HG02610 (cell line): ENCODE measurements at regions not wholly inside any gene's neighbourhood (a gene's known extent, or its start where the extent isn't known, plus 50 kb on each side); places are given as distances from the start of the nearest gene placed in this dataset.

Source experiments
- ATAC-seq: cut with Tn5 transposase; IDR thresholded peaks from one replicate; pipeline ENCODE4 v1.9.1; 2021; ENCODE audit warnings: mild to moderate bottlenecking, moderate library complexity; ENCODE audit not compliant: unreplicated experiment

DNA sequence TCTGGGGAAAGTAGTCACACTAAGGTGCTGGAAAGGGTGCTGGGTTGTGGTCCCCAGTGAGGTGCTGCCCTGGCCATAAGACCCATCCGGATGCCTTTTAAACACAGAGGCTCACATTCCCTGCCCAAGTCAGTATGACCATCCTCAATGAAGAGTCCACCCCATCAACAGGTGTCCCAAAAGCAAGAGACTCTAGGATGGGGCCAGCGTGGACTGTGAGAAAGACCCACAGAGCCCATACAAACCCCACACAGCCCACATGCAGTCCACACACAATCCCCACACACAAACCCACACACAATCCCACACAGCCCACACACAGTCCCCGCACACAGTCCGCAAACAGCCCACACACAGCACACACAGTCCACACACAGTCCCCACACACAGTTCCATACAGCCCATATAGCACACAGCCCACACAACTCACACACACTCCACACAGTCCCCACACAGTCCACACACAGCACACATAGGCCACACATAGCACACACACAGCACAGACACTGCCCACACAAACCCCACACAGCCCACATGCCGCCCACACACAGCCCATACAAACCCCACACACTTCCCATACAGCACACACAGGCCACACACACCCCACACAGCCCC lies 241.4 kb upstream of the SALL3 start:
- no peak for ATAC-seq

DNA sequence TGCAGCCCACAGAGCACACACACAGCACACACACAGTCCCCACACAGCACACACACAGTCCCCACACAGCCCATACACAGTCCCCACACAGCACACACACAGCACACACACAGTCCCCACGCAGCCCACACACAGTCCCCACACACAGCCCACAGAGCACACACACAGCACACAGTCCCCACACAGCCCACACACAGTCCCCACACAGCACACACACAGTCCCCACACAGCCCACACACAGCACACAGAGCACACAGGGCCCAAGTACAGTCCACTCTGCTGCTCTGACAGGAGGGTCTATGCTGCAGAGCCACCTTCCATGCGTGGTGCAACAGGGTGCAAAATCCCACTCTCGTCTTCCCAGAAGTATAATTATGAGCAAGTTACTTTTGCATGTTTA lies 240.5 kb upstream of the SALL3 start:
- ATAC-seq: no peak

DNA sequence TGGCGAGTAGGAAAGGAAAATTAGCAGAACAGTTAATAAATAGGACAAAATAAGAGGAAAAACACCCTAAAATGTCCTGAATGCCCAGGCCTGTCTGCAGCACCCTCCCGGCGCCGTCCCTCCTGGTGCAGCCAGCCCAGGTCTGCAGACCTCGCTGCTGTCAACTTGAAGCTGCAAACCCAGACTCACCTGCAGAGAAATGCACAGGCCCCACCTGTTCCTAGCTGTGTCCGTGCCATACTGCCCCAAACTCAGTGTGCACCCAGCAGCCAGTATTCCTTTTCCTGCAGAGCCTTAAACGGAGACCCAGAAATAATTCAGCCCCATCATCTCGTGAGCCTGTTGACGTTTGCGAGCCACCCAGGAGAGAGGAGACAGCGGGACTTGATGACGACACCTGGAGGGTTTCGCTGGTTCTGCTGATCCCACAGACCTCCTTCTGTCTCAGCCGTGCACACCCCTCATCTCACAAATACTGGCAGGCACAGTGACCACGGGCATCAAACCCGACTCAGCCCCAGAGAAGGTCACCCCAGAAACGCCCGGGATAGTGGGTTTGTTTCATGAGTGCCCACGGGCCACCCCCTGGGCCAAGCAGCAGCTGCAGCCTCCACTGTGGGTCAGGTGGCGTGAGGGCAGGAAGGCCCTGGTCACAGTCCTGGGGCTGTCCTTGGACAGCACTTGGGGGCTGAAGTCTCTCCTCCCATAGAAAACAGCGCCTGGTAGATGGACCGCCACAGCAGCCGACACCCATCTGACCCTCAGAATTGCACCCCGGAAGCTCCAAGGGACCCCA lies 239.5 kb upstream of the SALL3 start:
- no peak for ATAC-seq

DNA sequence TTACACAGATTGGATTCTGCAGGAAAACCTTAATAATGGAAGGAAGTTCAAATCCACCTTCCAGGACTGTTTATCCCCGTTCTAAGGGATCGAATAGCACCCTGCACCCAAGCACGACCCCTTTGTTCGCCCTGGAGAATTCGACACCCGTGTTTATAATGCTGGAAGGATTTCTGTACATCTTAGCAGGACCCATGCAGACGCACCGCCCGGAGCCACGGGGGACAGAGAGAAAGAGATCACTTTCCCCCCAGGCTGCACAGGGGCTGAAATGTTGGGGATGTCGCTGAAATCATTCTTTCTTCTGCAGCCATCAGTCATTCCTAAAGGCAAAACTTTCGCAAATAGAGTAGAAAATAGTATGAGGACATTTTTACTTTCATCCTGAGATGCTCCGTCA lies 238.7 kb upstream of the SALL3 start:
- no peak for ATAC-seq

DNA sequence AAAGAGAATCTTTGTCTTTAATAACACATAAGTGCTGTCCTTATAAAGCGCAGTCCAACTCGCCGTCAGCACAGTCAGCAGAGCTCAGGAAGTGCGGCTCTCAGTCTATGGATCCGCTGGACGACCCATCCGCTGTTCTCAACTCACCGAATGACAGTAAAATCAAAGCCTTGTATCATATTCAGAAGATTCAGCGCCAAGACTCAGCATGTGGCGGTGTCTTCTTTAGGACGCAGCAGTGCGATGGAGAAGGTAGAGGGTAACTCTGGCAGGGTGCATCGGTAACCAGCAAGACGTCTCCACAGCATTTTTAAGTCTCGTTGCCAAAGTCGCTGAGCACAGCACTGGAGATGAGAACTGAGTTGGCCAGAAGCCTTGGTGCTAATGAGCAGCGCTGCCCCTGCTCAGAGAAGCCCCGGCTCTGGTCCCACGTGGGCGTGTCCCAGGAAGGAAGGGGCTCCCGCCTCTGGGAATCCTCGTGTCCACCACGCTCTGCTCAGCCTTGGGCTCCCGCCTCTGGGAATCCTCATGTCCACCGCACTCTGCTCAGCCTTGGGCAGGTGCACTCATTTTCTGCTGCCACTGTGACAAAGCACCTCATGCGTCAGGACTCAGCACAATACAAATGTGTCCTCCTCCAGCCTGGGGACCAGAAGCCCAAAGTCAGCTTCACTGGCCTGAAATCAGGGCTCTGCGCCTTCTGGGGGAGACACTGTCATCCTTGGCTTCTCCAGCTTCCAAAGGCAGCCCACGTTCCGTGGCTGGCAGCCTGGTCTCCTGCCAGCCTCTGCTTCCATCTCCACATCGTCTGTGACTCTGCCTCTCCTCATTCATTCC lies 238.0 kb upstream of the SALL3 start:
- no peak for ATAC-seq

DNA sequence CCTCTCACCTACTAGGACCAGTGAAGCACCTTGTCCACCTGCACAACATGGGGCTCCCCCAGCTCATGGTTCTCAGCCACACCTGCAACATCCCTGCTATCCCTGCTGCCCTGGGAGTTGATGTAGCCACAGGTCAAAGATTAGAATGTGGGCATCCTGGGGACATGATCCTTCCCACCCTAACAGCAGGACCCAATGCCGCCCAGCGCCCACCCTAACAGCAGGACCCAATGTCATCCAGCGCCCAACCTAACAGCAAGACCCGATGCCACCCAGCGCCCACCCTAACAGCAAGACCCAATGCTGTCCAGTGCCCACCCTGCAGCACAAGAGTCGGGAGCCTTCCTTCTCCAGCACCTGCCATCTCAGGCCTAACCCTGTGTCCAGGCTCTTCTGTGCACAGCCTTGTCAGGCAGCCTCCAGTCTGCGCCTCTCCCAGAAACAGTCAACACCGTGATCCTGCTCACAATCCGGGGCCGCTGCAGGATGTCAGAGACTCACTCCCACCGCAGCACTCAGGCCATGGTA lies 237.3 kb upstream of the SALL3 start:
- no peak for ATAC-seq

DNA sequence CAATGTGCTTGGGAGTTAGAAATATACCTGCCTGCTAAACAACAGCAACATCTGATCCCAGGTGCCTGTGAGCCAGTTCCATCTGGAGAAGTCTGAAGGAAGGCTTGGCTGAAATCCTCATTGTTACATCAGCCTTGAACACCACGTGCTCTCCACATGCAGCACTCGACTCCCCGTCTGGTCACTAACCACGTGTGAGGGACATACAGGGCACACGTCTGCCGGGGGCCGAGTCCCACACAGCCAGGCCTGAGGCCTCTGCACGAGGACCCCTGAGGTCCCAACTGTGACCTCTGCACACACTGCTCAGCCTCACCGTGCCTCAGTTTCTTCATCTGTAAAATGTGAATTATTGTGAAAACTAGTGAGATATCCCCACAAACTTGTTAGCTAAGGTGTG lies 236.5 kb upstream of the SALL3 start:
- ATAC-seq: no peak

DNA sequence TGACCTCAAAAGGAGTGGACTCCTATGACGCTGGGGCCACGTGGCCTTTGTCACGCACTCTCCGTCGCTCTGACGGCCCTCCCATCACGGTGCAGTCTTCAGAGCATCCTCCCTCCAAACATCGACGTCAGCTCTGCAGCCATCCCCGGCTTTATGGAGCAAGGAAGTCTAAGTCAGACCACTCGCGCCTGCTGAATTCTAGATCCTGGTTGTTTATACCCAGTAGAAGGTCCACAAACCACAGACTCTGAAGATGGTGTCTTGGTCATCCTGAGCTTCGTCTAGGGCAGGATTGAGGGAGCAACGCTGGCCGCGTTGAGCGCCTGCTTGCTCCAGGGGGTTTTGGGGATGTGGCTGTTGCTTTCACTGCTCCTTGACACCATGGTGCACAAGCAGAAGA lies 228.0 kb upstream of the SALL3 start:
- no peak for ATAC-seq

DNA sequence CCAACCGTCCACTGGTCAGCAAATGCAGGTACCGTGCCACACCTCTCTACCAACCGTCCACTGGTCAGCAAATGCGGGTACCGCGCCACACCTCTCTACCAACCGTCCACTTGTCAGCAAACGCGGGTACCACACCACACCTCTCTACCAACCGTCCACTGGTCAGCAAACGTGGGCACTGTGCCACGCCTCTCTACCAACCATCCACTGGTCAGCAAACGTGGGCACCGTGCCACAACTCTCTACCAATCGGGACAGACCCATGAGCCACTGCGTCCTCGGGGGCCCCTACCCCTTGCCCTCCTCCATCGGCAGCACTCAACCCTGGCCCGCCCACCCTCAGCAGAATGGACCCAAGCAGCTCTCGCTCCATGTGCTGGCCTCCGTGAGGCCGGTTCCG lies 226.4 kb upstream of the SALL3 start:
- no peak for ATAC-seq

DNA sequence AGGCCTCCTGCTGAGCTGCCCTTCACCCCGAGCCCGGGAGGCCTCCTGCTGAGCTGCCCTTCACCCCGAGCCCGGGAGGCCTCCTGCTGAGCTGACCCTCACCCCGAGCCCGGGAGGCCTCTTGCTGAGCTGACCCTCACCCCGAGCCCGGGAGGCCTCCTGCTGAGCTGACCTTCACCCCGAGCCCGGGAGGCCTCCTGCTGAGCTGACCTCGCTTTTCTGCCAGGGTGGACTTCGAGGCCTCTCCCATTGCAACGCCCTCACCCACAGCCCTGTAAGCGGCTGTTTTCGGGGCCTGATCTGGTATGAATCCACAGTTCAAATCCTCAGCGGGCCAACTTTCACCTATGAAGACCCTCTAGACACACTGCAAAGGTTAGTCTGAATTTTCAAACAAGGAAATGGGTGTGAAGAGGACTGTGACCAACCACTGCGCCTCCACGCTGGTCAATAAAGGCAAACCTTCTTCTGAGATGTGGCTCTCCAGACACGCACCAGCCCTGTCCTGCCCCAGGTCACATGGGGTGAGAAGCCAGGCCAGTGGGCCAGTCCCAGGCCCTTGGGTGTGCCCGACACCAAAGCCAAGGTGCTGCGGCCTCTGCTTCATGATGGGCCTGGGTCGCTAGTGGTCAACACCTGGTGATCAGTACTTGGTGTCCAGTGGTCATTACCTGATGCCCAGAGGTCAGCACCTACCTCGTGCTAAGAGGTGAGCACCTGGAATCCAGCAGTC lies 225.1 kb upstream of the SALL3 start:
- ATAC-seq: no peak

DNA sequence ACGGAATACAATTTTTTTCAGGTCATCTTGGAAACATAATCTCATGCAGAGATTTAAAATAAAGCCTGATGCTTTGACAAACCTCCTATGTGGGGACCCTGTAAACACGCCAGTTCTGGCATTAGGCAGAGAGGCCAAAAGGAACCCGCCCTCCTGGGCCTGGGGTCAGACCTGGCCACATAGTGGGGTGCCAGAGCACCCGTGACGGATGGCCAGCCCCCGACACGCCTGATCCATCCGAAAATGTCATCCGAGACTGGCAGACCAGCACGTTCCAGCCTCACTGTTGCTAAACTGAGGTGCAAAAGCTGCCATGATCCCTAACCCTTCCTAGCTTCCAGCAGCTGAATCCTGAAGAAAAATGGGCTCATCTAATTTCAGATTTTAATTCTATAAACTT lies 222.6 kb upstream of the SALL3 start:
- no peak for ATAC-seq

DNA sequence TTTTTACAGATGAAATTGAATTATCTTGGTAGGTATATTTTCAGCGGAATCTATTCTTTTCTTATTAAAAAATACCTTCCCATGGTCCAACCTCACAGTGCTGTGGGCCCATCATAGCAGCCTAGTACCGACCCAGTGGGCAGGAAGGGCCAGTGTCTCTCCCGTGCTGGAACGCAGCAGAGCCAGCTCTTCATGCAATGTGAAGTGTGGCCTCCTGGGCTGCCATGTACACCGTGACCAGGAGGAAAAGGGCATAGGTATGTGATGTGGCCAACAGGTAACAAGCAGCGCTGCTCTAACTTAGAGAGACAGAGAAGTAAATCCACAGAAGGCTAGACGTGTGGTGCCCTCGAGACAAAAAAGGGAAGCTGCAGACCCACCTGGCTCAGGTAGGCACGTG lies 221.1 kb upstream of the SALL3 start:
- ATAC-seq: no peak

DNA sequence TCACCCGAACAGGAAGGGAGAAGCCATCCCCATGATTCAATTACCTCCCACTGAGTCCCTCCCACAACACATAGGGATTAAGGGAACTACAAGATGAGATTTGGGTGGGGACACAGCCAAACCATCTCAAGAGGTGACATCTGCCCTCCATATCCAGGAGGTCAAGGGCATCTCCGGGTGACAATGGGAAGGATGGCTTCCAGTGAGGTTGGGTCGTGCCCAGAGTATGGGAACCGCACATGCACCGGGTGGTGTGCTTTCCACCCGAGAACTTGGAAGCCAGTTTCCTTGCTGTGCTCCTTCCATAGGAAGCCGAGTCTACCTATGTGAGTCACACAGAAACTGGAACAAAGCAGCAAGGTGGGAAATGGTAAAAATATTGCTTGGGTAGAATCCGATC lies 216.9 kb upstream of the SALL3 start:
- ATAC-seq: no peak

DNA sequence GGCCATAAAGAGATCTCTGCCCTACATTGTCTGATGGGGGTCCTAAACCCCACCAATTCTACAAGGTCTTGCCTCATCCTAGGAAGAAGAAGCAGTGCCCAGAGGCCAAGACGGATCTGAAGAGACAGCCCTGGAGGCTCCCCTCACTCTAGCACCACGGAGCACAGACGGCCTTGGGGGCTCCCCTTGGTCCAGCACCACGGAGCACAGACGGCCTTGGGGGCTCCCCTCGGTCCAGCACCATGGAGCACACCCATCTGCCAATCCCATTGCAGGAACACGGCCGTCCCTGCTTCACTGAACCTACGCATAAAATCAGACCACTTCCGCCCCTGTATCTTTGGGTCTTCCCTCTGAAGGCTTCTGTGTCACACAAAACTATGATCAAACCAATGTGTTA lies 215.1 kb upstream of the SALL3 start:
- no peak for ATAC-seq

DNA sequence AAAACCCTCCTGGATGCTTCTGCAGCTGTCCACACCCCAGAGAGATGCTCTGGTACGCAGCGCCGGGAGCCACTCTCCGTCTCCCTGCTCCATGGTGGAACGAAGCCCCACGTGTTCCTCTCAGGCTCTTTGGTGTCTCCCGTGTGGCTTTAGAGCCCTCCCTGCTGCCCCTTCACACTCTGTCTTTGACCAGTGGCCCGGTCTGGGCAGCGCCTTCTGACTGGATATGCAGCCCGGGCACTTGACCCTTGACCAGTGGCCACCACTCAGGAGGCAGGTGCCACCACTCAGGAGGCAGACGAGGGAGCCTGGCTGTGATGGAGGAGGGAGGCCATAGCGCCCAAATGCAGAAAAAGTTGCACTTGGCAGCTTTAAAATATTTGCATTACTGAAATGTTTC lies 214.5 kb upstream of the SALL3 start:
- ATAC-seq: no peak

DNA sequence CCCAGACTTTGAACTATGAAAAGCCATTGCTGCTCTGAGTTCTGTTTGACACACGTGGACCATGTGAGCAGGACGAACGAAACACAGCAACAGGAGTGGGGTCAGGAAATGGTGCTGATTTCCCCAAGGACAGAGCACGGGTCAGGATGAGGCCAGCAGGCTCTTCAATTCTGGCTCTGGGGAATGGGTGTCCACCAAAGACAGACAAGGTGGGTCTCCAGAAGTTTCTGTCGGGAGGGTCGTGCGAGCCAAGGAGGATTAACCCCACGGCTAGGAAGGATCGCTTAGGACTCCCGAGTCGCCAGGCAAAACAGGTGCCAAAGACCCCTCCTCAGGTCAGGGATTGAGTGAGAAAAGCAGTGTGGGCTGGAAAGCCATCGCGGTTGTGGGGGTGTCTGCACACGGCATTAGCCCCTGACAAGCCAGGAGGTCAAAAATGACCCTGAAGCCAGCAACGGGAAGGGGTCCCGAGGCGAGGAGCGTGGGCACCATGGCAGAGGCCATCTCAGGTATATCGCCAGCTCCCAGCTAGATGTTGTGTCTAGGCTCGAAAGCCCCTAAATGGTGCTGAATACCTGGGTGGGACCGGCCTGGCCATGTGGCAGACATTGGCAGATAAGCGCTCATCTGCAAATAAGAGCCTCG lies 213.9 kb upstream of the SALL3 start:
- no peak for ATAC-seq

DNA sequence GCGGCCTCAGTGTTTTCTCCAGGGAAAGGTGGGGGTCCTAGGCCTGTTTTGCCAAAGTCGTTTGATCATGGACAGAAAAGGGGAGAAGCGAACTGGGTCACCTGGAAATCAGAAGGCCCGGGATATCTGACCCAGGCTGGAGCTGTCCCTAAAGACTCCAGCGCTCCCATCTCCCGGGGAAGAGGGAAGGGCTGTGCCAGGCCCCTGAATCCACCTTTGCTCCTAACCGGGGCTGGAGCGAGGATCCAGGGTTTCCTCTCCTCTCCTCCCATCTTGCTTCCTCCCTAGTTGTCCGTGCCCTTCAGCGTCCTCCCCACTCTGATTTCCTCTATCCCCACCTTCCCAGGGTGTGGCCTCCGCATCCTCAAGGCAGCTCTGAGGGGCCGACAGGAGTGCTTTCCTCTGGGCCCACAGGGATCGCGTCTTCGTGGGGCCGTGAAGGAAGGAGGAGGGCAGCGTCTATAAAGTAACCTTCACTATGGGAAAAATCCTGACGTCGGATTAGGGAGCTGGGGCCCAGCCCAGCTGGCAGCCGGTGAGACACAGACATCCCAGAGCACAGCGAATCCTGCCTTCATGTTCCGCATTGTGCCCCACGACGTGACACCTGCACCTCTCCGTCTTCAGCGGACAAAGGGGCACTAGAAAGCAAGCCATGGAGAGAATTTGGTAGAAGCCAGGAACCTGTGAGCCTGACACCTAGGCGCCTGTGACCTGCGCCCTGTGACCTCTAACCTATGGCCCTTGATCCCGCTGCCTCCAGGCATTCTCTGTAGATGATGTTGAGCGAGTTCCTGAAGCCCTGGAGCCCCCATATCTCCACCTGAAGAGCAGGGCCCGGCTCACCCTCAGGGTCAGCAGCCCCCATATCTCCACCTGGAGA lies 212.7 kb upstream of the SALL3 start:
- ATAC-seq: no peak

DNA sequence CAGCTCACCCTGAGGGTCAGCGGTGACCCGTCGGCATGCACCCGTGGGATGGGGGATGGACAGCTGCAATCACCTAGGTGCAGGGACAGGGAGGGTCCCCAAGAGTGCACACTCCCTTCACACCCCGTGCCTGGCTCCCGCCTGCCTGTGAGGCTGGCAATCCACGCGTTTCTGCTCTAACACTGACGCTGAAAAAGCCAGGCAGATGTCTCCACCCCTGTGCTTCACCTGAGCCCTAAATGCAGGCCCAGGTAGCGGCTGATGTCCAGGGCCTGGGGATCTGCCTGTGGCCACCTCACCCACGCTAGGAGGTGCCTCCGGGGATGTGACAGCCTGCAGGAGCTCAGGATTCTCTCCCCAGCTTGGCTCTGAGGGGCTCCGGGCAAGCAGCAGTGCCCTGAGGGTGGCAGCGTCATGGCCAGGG lies 212.0 kb upstream of the SALL3 start:
- no peak for ATAC-seq

DNA sequence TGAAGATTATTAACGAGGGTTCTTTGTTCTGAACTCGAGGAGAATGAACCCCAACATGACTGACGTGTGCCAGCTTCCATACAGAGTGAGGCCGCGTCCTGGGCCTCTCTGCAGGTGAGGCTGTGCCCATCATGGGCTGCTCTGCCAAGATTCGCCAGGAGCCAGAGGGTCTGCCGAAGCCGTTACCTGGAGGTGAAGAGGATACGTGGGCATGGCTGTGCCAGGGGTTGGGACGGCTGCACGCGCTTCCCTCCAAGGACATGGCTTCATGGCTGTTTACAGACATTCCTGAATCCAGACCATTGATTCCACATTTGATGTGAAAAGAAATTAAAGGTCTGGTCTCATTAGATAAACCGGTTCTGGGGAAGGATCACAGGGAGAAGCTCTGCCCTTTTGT lies 211.4 kb upstream of the SALL3 start:
- ATAC-seq: no peak
